GM18511 (cell line): ENCODE measurements at regions not wholly inside any gene's neighbourhood (a gene's known extent, or its start where the extent isn't known, plus 50 kb on each side); places are given as distances from the start of the nearest gene placed in this dataset.

ENCODE experiments used
- ATAC-seq: cut with Tn5 transposase; IDR thresholded peaks from one replicate; pipeline ENCODE4 v1.9.1; 2021; ENCODE audit warnings: mild to moderate bottlenecking, moderate library complexity; ENCODE audit not compliant: unreplicated experiment

- ATAC-seq, result no peak
Observed at GRCh38 chr1:224564454-224565084, 51.5 kb upstream of the CNIH3 start.

- ATAC-seq, result no peak
Observed at GRCh38 chr1:224565186-224565585, 50.9 kb upstream of the CNIH3 start.

- ATAC-seq, result no peak
Observed at GRCh38 chr1:224565611-224566406, 50.3 kb upstream of the CNIH3 start.
